ENCODE measurements at regions not wholly inside any gene's neighbourhood (a gene's known extent, or its start where the extent isn't known, plus 50 kb on each side); places are given as distances from the start of the nearest gene placed in this dataset.

DNA sequence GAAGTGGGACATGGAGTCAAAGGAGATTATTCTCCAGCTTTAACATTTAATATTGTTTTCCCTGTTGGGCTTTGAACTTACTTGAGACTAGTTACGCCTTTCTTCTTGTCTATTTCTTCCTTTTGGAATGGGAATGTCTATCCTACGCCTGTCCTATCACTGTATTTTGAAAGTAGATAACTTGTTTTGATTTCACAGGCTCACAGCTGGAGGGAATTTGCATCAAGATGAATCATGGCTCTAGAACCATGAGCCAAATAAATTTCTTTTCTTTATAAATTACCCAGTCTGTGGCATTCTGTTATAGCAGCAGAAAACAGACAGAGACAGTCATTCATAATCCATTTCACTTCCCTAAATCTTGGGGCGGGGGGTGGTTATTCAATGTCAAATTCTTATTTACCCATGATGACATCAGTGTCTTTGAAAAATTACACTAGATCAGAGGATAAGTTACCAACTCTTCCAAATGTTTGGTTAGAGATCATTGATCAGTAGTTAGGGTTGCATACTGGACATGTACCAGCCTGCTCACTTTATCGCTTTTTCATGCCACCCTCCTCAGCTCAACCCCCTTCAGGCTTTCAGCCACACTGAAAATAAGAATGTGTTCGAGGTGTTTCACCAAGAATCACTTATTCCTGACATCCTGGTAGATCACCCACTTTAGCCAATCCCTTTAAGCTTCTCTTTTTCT, 419.6 kb upstream of the PIK3R1 start:
- TF ChIP-seq POLR2A (IDR thresholded peaks at IDR 0.05; ENCODE audit: low read depth, low read length), result no peak
- TF ChIP-seq POLR2AphosphoS5 (IDR thresholded peaks at IDR 0.05; ENCODE audit: low read depth, low read length), result no peak
